ENCODE measurements at regions not wholly inside any gene's neighbourhood (a gene's known extent, or its start where the extent isn't known, plus 50 kb on each side); places are given as distances from the start of the nearest gene placed in this dataset.

DNA sequence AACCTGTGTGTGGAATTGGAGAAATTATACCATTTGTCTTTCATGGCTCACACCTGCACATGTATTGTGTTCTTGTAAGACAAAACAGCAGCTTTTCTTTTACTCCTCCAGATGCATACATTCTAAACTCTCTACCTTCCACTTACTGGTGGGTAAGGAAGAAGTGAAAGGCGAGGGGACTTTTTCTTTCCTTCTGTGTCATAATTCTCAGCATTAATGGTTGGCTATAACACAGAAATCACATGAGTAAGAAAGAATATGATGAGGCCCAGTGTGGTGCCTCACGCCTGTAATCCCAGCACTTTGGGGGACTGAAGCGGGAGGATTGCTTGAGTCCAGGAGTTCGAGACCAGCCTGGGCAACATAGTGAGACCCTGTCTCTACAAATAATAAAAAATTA lies 57.8 kb upstream of the SHANK2 start:
- TF ChIP-seq, protein P1, sequence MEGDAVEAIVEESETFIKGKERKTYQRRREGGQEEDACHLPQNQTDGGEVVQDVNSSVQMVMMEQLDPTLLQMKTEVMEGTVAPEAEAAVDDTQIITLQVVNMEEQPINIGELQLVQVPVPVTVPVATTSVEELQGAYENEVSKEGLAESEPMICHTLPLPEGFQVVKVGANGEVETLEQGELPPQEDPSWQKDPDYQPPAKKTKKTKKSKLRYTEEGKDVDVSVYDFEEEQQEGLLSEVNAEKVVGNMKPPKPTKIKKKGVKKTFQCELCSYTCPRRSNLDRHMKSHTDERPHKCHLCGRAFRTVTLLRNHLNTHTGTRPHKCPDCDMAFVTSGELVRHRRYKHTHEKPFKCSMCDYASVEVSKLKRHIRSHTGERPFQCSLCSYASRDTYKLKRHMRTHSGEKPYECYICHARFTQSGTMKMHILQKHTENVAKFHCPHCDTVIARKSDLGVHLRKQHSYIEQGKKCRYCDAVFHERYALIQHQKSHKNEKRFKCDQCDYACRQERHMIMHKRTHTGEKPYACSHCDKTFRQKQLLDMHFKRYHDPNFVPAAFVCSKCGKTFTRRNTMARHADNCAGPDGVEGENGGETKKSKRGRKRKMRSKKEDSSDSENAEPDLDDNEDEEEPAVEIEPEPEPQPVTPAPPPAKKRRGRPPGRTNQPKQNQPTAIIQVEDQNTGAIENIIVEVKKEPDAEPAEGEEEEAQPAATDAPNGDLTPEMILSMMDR (IDR thresholded peaks at IDR 0.05) = no peak
- no peak for TF ChIP-seq POLR2A (IDR thresholded peaks at IDR 0.05)

Measured in uterus (tissue), 2 donors.